ENCODE measurements at regions not wholly inside any gene's neighbourhood (a gene's known extent, or its start where the extent isn't known, plus 50 kb on each side); places are given as distances from the start of the nearest gene placed in this dataset.

GRCh38 chr11:23730307-23730998 is 766.4 kb upstream of the LUZP2 start:
- Histone ChIP-seq H3K4me1 (no peaks in the 10 kb centered on the region), H3K36me3 (no peaks in the 10 kb centered on the region), H3K4me3 (no peak overlapping the region), H3K27me3 (ENCODE audit: low read depth) (no peaks in the 10 kb centered on the region), H3K27ac (replicated peaks) (no peak overlapping the region), H3K9me3 (replicated peaks) (peaks cover 29% of the 10 kb centered on the region)
- no peak for TF ChIP-seq CTCF (IDR thresholded peaks at IDR 0.05; ENCODE audit: borderline replicate concordance)
- no peak for DNase-seq
- intact Hi-C loops (cut with micrococcal nuclease) = no loop called here

DNA sequence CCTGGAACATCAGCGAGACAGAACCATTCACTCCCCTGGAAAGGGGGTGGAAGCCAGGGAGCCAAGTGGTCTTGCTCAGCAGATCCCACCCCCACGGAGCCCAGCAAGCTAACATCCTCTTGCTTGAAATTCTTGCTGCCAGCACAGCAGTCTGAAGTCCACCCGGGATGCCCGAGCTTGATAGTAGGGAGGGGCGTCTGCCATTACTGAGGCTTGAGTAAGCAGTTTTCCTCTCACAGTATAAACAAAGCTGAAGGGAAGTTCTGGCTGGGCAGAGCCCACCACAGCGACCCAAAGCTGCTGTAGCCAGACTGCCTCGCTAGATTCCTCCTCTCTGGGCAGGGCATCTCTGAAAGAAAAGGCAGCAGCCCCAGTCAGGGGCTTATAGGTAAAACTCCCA is 764.8 kb upstream of the LUZP2 start:
- Histone ChIP-seq H3K4me1 (no peaks in the 10 kb centered on the region), H3K4me3 (no peak overlapping the region), H3K36me3 (no peaks in the 10 kb centered on the region), H3K27me3 (ENCODE audit: low read depth) (no peaks in the 10 kb centered on the region), H3K9me3 (replicated peaks) (peaks cover 36% of the 10 kb centered on the region), H3K27ac (replicated peaks) (no peak overlapping the region)
- no peak for DNase-seq
- intact Hi-C loops (cut with micrococcal nuclease) = no loop called here
- TF ChIP-seq CTCF (IDR thresholded peaks at IDR 0.05; ENCODE audit: borderline replicate concordance) = no peak

DNA sequence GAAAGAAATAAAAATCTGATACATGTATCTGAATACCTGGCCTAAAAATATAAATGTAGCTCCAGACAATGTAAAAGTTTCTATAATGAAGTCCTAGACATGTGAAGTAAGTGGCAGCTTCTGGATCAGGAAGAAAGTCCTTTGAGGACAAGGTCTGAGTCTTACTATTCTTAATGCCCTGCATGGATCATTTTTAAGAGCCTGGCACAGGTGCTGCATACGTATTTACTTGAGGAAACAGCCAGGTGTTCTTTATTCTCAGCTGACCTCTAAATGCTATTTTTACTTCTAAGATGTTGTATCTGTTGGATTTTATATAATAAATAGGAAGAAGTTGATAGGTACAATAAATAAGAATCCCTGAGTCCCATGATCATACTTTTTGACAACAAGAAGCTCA is 750.0 kb upstream of the LUZP2 start:
- no peak for DNase-seq
- H3K4me3 ChIP-seq = no peak overlapping the region
- H3K36me3 ChIP-seq = no peaks in the 10 kb centered on the region
- no peak for TF ChIP-seq CTCF (IDR thresholded peaks at IDR 0.05; ENCODE audit: borderline replicate concordance)
- H3K27ac ChIP-seq (replicated peaks) = no peak overlapping the region
- H3K27me3 ChIP-seq (ENCODE audit: low read depth) = no peaks in the 10 kb centered on the region
- intact Hi-C loops (cut with micrococcal nuclease) = no loop called here
- H3K9me3 ChIP-seq (replicated peaks) = no peaks in the 10 kb centered on the region
- no peaks in the 10 kb centered on the region for H3K4me1 ChIP-seq

DNA sequence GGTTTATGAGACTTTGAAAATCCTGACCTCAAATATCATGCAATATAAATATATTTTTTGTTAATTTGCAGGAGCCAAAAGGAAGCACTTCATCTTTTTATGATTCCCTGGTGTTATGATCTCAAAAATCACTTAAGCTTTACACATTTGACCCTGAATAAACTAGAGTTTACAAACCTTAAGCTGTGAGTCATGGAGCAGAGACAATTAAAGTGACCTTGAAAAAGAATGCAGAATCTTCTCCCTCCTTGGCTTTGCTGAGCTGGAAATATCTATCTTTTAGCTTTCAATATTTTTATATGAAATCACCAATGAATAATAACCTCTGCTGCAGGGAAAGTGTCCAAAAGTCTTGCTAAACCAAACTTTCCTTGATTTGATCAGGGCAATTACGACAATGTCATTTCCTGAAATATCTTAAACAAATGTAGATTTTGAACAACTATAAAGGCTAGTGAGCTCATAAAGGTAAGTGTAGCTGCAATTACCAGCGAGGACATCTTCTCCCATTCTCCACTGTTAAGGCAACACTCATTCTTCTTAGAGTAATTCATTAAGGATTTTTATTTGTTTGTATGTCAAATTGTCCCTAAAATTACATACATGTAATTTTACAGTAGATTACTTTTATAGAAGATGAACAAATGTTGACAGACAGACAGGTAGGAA is 747.0 kb upstream of the LUZP2 start:
- no peak overlapping the region for H3K4me3 ChIP-seq
- H3K9me3 ChIP-seq (replicated peaks) = no peaks in the 10 kb centered on the region
- intact Hi-C loops (cut with micrococcal nuclease) = no loop called here
- no peaks in the 10 kb centered on the region for H3K27me3 ChIP-seq (ENCODE audit: low read depth)
- TF ChIP-seq CTCF (IDR thresholded peaks at IDR 0.05; ENCODE audit: borderline replicate concordance) = no peak
- no peak for DNase-seq
- H3K27ac ChIP-seq (replicated peaks) = no peak overlapping the region
- H3K4me1 ChIP-seq = no peaks in the 10 kb centered on the region
- no peaks in the 10 kb centered on the region for H3K36me3 ChIP-seq

GRCh38 chr11:23751280-23751679 is 745.6 kb upstream of the LUZP2 start:
- Histone ChIP-seq H3K27ac (replicated peaks) (no peak overlapping the region), H3K9me3 (replicated peaks) (no peaks in the 10 kb centered on the region), H3K4me3 (no peak overlapping the region), H3K4me1 (no peaks in the 10 kb centered on the region), H3K36me3 (no peaks in the 10 kb centered on the region), H3K27me3 (ENCODE audit: low read depth) (no peaks in the 10 kb centered on the region)
- no peak for DNase-seq
- no peak for TF ChIP-seq CTCF (IDR thresholded peaks at IDR 0.05; ENCODE audit: borderline replicate concordance)
- intact Hi-C loops (cut with micrococcal nuclease) = no loop called here
